Cardiac fibroblast (primary cell): ENCODE measurements at regions not wholly inside any gene's neighbourhood (a gene's known extent, or its start where the extent isn't known, plus 50 kb on each side); places are given as distances from the start of the nearest gene placed in this dataset.
A peak's percentile ranks its signal among the peaks of the same experiment; 100 is the strongest.

Experiments
- DNase-seq, 2 donors: peaks; one replicate each; pipeline versions ENCODE4 v3.0.0 to v3.0.0-alpha.2; 2010; ENCODE audit warnings: low read depth in 2 of 2
- H3K4me3 ChIP-seq, 2 donors: replicated peaks in 1 of 2; 1 replicate in 1 of 2; 2 replicates in 1 of 2; pipeline ENCODE4 v1.5.1; 2011; ENCODE audit warnings: low read depth in 2 of 2, low read length in 2 of 2, mild to moderate bottlenecking in 2 of 2, moderate library complexity in 1 of 2
- CTCF ChIP-seq: IDR thresholded peaks from one replicate; pipeline ENCODE4 v1.5.1; 2011; ENCODE audit warnings: low read depth, mild to moderate bottlenecking, low read length, inconsistent platforms

- TF ChIP-seq CTCF: no peak
- H3K4me3 ChIP-seq: no peak overlapping the region
- DNase-seq: no peak
Measured at GRCh38 chr10:85537561-85537960, 829.0 kb downstream of the GRID1 start.

GRCh38 chr10:85538601-85539000 lies 828.0 kb downstream of the GRID1 start:
- DNase-seq: no peak
- no peak for TF ChIP-seq CTCF
- no peak overlapping the region for H3K4me3 ChIP-seq

- H3K4me3 ChIP-seq: no peak overlapping the region
- no peak for TF ChIP-seq CTCF
- no peak for DNase-seq
Measured at GRCh38 chr10:85542152-85542551, 824.4 kb downstream of the GRID1 start.

- no peak for TF ChIP-seq CTCF
- H3K4me3 ChIP-seq: no peak overlapping the region
- DNase-seq: no peak
Measured at GRCh38 chr10:85542936-85543730, 823.5 kb downstream of the GRID1 start.

GRCh38 chr10:85544956-85545355 lies 821.6 kb downstream of the GRID1 start:
- DNase-seq: peak in 1 of 2 donors; percentile 7
- TF ChIP-seq CTCF: no peak
- H3K4me3 ChIP-seq: no peak overlapping the region

GRCh38 chr10:85545874-85546273 lies 820.7 kb downstream of the GRID1 start:
- no peak for TF ChIP-seq CTCF
- no peak for DNase-seq
- no peak overlapping the region for H3K4me3 ChIP-seq
